K562 (cell line): ENCODE measurements at regions not wholly inside any gene's neighbourhood (a gene's known extent, or its start where the extent isn't known, plus 50 kb on each side); places are given as distances from the start of the nearest gene placed in this dataset.

ENCODE experiments used
- DACH1 ChIP-seq: fragments of 450-650 bp; IDR thresholded peaks from 2 replicates; pipeline ENCODE4 v1.6.1; 2018; ENCODE audit not compliant: partially characterized antibody
- KDM4B ChIP-seq, 2 experiments: fragments of 450-650 bp in 1 of 2; sonication (generic) in 1 of 2; IDR thresholded peaks; 2 replicates each; pipeline ENCODE4 v1.6.1; 2016 to 2017; ENCODE audit warnings: borderline replicate concordance in 2 of 2, antibody characterized with exemption in 1 of 2, low read depth in 1 of 2, mild to moderate bottlenecking in 1 of 2
- MAZ ChIP-seq, 2 experiments: fragments of 450-650 bp in 1 of 2; sonication (generic) in 1 of 2; formaldehyde crosslinking; IDR thresholded peaks in 1 of 2; conservative IDR thresholded peaks in 1 of 2; 2 replicates each; pipeline versions ENCODE4 v1.4.0 to v1.5.0; 2020; ENCODE audit warnings: mild to moderate bottlenecking in 1 of 2, missing genetic modification reagents in 1 of 2
- POLR2AphosphoS2 ChIP-seq: IDR thresholded peaks from 2 replicates; pipeline ENCODE4 v1.6.1; 2012; ENCODE audit warnings: low read length, improper control_type of control experiment
- RAD21 ChIP-seq, 2 experiments: fragments of 250-450 bp in 1 of 2; fragments of 450-650 bp in 1 of 2; sonication (Bioruptor Pico) in 1 of 2; formaldehyde crosslinking in 1 of 2; IDR thresholded peaks in 1 of 2; conservative IDR thresholded peaks in 1 of 2; 2 replicates each; pipeline versions ENCODE4 v1.4.0 to v1.8.0; 2020 to 2022; ENCODE audit warnings: mild to moderate bottlenecking in 2 of 2, moderate library complexity in 1 of 2
- TEAD1 ChIP-seq, 2 experiments: fragments of 450-650 bp in 1 of 2; sonication (generic) in 1 of 2; formaldehyde crosslinking; IDR thresholded peaks; 2 replicates each; pipeline versions ENCODE4 v1.4.0 to v1.8.0; 2020 to 2022; ENCODE audit warnings: mild to moderate bottlenecking in 2 of 2, missing genetic modification reagents in 1 of 2

GRCh38 chr6:91013511-91013910 is 426.6 kb upstream of the MAP3K7 start:
- no peak for TF ChIP-seq DACH1
- TF ChIP-seq MAZ (CRISPR knock-in tag; conservative IDR thresholded peaks at IDR 0.05 in 1 of 2, IDR thresholded peaks at IDR 0.05 in 1 of 2): no peak
- no peak for TF ChIP-seq POLR2AphosphoS2
- TF ChIP-seq RAD21 (CRISPR knock-in tag; conservative IDR thresholded peaks at IDR 0.05 in 1 of 2, IDR thresholded peaks at IDR 0.05 in 1 of 2): no peak
- TF ChIP-seq TEAD1 (CRISPR knock-in tag; IDR thresholded peaks at IDR 0.05): no peak
- TF ChIP-seq KDM4B (IDR thresholded peaks at IDR 0.05; ENCODE audit: borderline replicate concordance in 2 of 2, low read depth in 1 of 2): no peak
